ENCODE measurements at regions not wholly inside any gene's neighbourhood (a gene's known extent, or its start where the extent isn't known, plus 50 kb on each side); places are given as distances from the start of the nearest gene placed in this dataset.
A peak's percentile ranks its signal among the peaks of the same experiment; 100 is the strongest.

DNA sequence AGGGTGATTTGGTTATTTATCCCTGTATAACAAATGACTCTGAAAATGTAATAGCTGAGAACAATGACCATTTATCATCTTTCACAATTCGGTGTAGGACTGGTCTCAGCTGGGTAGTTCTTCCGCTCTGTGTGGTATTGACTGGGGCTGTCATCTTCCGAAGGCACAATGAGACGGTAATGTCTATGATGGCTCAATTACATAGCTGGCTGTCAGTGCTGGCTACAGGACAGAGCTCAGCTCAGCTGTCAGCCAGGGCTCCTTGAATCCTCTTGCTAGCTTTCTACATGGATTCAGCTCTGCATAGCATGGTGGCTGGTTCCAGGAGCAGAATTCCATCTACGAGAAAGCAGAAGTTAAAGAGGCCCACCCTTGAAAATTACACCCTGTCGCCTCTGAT, 483.8 kb downstream of the TDRD15 start:
- DNase-seq = no peak

DNA sequence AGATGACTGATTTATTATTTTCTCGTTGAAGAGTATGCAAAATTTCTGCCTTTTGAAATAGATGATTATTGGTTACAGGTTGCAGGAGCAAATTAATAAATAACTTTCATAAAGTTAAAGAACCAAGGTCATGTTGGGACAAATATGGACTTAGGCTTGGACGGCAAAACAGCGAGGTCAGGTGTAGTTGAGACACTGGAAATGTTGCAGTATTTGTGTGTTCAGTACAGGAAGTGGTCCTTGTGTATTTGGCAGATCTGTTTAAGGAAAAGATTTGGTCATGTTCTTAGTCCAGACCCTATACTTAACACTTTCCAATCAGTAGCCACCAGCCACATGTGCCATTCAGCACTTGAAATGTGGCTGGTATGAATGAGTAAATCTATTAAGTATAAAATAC, 486.5 kb downstream of the TDRD15 start:
- no peak for DNase-seq

DNA sequence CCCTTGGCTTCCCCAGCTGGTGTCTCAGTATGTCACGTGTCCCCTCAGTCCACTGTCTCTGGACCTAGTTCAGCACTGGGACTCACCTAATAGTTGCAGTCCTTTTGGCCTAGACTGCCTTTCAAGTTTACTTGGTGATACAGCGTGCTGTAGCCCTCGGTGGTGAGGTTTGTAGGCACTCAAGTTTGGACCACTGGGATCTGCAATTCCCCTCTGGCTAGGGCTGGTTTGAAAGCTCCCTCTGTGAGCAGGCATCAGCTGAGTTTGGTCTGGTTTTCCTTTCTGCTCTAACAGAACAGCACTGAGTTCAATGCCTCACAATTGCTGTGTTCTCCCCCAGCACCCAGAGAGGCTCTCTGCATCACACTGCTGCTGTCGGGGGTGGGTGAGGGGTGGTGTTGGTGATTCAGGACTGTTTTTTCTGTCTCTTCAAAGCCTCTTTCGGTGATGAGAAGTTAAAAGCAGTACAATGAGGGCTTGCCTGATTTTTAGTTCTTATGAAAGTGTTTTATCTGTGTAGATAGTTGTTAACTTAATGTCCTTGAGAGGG, 494.2 kb downstream of the TDRD15 start:
- peak in 12 of 56 donors; percentile 1 to 19 (median 4) for DNase-seq

DNA sequence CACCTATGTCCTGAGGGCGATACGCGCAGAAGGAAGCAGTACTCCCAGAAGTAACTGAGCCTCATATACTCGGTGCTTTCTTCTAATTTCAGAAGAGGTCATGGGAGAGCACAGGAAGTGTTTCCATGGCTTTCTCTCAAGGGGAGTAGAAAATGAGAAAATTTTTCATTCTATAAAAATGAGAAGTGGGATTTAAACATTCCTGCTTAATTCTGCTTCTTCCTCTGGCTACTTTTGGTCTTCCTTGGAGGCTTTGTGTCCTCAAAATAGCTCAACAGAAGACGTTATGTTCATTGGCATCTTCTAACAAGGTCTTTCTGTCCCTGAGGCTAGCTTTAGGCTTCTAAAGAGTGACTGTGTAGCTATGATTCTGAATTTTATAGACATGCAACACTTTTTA, 497.0 kb downstream of the TDRD15 start:
- no peak for DNase-seq

DNA sequence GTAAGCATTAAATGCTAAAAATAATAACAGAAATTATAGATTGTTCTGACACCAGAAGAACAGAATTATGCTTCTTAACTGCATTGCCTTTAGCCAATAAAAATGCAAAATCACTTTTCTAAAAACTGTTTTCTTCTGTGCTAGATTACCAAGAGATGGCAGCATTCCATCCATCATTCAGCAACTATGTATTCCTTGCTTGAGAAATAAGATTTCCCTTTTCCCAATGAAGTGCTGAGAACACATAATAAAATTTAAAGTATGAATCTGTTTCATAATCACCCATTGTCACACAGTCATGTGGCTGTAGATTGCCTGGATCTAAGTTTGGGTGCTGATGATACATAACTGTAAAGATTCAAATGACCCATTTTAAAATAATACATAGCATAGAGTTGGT, 504.2 kb downstream of the TDRD15 start:
- no peak for DNase-seq

DNA sequence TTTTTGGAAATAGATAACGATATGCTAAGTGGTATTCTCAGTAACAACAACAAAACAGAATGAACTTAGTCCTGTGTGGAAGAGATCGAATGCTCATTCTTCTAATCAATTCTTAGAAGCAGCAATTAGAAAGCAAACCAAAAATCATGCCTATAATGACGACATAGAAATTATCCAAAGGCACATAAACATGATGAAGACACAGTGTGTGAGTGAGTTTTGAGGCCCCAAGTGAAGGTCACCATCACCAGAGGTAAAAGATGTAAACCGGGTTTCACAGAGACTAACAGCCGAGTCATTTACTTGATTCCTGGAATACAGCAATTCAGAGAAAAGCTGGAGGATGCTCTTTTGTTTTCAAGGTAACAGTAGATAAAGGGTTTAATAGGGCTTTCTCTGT, 509.2 kb downstream of the TDRD15 start:
- DNase-seq = no peak

DNA sequence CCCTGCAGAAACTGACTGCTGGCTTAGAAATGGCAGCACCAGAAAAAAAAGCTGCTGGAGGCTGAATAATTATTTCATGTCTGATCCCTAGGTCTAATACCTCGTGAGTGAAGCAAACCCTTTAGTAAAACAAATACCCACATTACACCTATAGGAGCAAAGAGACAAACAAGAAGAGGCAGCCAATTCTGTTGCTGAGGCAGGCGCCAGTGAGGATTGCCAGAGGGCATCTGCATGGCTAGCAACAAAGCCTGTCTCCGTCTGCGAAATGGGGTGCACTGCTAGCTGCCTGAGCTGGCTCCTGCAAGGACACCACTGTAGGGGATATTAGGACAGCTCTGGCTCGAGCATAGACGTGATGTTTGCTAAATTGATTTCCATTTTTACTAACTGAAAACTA, 509.7 kb downstream of the TDRD15 start:
- no peak for DNase-seq

DNA sequence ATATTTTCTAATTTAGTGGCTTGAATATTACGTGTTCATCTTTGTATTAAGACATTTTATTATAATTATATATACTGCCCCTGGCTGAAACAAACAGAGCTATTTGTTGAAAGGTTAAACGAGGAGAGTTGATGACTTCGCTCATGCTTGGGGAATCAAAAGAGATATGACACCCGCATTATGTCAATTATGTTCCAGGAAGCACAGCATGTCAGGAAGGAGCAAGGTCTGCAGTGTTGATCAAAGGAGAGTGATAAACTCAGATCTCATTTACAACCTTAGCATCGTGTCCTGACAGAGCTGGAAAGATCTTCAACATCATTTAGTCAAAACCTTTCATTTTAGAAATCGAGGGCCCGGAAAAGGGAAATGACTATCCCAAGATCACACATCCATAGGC, 510.1 kb downstream of the TDRD15 start:
- no peak for DNase-seq

DNA sequence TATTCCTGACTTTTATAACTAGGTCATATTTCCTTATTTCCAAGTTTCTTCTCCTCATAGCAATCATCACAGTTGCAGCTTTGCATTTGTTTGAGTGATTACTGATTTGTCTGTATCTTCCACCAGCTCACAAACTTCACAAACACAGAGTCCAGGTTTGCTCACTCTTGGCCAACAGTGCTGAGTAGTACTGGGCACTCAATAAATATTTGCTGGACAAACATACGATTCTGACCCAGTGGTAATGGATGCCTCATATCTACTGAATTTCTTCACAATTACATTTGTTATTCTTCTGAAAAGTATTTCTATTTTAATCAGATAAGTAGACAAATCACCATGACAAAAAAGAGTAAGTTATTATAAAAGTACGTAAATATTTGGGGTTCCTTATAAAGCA, 516.3 kb downstream of the TDRD15 start:
- no peak for DNase-seq

DNA sequence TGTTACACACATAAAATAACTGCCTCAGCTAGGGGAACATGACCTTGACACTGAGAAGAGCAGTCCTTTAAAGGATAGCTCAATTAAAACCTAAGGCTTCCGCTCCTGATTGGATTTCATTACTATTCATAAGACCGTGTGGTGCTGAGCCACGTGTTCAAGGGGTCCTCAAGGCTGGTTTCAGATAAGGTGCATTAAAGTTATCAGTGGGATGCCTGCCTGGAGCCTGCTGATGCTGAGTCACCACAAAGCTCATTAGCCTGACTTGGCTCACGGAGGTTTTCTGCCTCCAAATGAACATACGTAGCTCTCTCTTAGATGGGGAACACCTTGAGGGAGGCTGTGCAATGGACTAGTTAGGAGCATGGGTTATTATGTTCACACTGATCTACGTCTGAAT, 518.9 kb downstream of the TDRD15 start:
- no peak for DNase-seq

DNA sequence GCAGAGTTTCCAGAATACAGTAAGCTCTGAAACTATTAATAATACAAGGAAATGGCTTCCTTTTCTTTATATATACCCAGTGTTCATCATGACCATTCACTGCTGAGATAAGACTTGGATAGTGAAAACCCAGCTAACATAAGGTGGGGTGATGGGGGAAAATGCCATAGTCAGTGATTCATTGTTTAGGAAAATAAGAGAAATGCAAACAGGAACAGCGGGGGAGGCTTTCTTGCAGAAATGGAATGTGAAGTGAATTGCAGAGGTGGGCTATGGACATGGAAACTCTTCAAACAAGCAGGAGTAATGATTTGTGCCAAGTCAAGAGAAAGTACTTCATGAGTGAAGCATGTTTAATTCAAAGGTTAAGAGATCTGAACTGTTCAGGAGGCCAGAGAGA, 519.4 kb downstream of the TDRD15 start:
- DNase-seq = no peak

DNA sequence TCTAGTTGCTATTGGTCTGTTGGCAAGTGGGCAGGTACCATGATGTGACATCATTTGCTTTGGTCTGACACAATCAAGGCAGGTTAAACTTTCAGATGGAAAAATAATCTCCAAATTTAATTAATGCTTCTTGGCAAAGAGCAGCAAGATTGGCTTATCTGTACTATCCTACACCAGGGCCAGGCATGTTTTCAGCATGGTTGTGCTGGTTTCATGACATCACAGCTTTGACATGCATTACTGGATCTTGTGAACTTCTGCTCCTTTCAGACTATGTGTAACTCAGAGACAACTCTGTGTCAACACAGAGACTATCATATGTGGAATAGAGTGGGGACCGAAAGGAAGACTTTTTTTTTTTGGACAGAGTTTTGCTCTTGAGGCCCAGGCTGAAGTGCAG, 520.5 kb downstream of the TDRD15 start:
- no peak for DNase-seq

DNA sequence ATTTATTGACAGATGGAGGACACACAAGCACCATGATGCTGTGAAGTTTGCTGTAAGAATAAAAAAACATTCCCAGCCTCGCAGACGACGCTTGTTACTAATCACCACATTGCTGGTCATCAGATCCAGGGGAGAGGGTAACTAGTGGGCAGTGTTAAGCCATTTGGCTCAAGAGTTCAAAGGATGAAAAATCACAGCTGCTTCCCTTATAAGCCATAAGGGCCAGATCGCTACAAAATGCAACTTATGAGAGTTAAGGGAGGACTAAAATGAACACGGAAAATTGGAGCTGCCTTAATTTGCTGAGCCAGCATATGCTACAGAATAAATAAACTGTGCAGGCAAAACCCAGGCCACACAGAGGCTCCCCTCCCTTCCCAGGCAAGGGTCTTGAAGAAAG, 522.6 kb downstream of the TDRD15 start:
- DNase-seq = no peak

DNA sequence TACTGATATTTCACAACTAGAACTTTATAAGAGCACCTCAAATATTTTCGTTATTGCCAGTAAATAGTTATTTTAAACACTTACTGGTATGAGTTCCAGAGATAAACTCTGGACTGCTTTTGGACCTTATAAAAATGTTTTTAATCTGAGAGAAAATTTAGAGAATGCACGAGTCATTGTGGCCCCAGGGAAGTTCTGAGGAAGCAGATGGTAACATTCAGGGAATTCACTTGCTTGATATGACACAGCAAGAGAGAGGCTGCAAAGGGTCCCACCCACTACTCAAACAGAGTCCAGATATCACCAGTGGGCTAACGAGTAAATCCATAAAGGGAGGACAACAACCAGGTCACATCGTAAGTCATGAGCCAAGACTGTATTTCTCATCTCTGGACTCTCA, 526.8 kb downstream of the TDRD15 start:
- DNase-seq = no peak

DNA sequence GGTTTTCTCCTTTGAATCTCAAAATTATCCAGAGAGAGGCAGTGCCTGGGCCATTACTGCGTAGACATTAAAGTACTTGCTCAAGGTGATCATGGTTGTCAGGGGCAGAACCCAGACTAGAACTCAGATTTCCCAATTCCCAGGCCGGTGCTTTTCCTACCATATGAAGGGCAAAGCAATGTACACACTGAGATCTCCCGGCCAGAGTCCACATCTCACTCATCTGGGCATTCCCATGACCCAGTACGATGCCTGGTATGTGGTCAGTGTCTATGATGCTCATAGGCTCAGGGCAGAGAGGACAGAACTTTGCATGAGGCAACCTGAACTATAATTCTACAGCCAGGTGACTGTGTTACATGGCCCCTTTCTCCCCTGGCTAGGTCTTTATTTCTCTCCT, 531.4 kb downstream of the TDRD15 start:
- DNase-seq = no peak

DNA sequence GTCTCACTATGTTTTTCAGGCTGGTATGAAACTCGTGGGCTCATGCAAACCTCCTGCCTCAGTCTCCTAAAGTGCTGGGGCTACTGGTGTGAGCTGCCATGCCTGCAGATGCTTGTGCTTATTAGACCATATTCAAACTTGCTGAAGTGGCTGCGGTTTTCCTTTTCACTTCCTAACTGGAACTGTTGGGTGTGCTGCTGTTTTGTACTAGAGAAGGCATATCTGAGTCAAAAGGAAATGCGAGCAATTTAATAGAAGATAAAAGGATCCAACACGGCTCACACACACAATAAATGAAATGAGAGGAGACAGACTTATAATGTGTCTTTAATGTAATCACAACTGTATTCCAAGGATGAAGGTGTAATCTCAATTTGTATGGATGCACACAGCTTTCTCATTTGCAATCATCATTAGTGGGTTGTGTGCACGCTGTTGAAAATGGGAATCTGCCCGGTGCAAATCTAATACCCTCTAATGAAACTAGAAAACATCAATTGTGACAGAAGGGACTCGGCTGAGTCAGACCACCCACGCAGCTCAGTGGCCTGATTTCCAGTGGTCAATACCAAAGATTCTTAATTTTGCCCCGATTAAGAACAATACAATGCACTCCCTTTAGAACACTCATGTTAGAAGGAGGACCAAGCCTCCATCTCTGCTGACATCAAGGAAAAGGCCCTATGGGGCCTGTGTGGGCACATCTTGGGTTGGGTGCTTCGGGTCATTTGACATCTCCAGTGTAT, 532.7 kb downstream of the TDRD15 start:
- DNase-seq = peak in 4 of 56 donors; percentile 1 to 4 (median 2)

DNA sequence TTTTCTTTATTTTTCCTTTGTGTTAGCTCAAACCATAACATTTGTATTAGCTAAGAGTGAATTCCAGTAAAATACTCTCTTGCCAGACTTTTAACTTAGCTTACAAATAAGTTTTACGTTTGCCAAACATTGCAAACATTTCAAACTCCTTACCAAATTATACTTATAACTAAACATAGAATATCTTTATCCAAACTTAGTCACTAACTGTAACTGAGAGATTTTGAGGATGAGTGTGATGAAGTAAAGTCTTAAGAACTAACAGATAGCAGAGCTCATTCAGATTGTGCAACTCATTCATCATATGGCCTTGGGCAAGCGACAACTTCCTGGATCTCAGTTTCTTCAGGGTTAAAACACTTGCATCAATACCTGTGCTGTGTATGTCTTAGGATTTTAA, 533.7 kb downstream of the TDRD15 start:
- no peak for DNase-seq

DNA sequence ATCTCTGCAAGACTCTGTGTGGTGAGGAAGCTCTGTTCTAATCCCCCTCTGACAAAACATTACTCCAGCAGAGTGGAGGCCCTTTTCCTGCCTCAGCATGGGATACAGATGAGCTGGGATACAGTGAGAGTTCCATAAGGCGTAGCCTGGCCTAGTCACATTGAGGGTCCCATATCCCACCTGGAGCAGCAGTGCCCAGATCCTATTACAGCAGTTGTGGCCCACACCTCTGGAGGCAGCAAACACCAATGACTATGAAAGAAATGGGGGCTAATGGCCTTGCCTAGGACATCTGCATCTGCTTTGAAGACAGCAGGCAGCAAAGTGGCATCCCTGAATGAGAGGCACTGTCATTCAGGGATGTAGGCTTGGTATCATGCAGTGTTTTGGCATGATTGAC, 534.5 kb downstream of the TDRD15 start:
- DNase-seq = no peak

DNA sequence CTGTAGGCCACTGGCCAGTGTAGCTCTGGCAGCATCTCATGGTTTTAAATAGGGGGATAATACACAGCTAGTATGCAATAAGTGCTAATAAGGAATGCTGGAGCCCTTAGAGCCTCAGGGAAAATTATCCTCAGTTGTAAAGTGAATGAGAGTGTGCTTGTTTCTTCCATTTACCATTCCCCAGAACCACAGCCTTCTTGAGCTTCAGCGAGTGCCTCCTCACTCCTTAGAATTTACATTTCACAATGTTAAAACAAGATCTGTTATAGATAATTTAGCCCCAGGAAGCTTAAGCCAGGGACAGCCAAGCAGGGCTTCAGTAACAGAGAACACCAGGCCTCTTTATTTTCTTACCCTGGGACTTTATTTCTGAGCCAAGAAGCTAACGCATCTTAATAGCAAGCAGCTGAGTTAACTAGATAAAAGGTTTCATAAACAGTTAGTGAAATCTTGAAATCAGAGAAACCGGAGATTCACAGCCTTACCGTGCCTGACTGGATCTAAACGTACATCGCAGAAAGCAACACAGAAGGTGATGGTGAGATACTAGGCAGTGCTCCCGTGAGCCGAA, 535.2 kb downstream of the TDRD15 start:
- DNase-seq = no peak

DNA sequence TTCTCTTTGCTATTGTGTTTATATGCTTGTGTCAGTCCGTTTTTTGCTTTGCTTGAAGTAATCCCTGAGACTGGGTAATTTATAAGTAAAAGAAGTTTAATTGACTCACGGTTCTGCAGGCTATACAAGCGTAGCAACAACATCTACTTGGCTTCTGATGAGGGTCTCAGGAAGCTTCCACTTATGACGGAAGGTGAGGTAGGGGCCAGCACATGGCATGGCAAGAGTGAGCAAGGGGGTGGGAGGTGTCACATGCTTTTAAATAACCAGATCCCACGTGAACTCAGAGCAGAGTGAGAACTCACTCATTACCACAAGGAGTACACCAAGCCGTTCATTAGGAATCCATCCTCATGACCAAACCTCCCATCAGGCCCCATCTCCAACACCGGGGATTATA, 540.3 kb downstream of the TDRD15 start:
- DNase-seq = no peak

DNA sequence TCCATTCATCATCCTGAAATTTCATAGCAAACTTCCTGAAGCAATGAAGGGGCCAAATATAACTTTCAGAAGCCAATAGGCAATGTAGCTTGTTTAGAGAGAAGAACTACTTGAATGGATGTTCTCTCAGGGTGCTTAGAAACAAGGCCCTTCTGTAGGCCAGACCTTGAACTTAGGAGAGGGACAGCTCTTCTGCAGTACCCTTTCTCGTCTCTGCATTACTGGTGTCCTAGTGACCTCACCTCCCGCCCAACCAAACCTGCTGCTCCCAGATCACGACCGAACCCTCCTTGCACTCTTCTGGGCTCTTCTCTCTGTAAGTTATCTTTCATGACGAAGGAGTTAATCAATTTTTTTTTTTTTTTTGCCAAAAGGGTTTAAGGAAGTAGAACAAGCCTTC, 543.9 kb downstream of the TDRD15 start:
- DNase-seq = no peak

DNA sequence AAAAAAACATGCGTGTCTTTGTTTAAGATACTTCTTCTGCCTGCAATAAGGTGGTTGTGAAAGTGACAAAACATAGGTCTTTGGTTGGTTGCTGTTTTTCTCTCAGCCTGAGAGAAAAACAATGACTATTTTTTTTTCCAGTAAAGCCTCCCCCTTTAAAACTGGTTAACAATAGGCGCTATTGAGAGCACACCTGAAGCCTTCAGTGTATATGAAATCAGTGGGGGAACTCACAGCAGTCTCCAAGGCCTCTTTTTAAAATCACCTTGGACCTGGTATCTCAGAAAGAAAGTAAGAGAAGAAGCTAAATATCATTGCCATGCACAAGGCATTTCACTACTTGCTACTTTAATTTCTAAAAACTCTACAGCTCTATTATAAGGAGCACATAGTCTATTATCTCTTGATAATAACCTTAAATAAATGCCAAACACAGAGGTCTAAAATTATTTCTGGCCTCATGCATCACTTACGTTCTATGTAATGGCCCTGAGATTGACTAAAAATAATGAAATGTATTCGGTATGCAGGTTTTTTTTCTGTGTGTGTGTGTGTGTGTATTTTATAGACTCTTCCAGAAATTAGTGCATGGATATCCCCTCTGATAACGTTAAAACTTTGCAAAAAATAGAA, 544.4 kb downstream of the TDRD15 start:
- DNase-seq = no peak

DNA sequence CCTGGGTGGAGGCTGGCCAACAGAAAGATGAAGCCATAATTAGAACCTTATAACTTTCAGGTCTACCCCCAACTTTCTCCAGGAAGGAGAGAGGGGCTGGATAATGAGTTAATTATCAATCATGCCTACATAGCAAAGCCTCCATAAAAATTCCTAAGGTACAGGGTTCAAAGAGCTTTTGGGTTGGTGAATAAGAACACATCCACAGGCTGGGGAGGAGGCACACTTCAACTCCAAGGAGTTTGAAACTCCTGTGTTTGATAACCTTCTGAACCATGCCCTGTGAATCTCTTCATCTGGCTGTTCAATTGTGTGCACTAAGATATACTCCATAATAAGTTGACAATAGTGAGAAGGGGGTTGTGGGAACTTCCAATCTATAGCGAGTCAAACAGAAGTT, 552.3 kb downstream of the TDRD15 start:
- DNase-seq = no peak

Measured in nucleus accumbens (tissue), 56 donors.